K562 (cell line): ENCODE measurements at regions not wholly inside any gene's neighbourhood (a gene's known extent, or its start where the extent isn't known, plus 50 kb on each side); places are given as distances from the start of the nearest gene placed in this dataset.

Experiments used
- CTCF ChIP-seq, 3 experiments: IDR thresholded peaks in 2 of 3; conservative IDR thresholded peaks in 1 of 3; 2 replicates each; pipeline ENCODE4 v1.5.1; 2011 to 2012; ENCODE audit warnings: low read length in 3 of 3, mild to moderate bottlenecking in 3 of 3, control low read depth in 2 of 3, improper control_type of control experiment in 1 of 3, inconsistent platforms in 1 of 3, low read depth in 1 of 3, mixed read lengths in 1 of 3, moderate library complexity in 1 of 3; ENCODE audit not compliant: insufficient read depth in 2 of 3
- HNRNPK ChIP-seq: fragments of 200-400 bp; formaldehyde crosslinking; IDR thresholded peaks from one replicate; pipeline ENCODE4 v1.6.1; 2018; ENCODE audit warnings: mild to moderate bottlenecking, low read depth, low read length; ENCODE audit not compliant: poor library complexity, severe bottlenecking
- MAX ChIP-seq: sonication (generic); formaldehyde crosslinking; IDR thresholded peaks from 2 replicates; pipeline ENCODE4 v1.9.0; 2022; ENCODE audit warnings: mild to moderate bottlenecking, missing genetic modification reagents
- POLR2AphosphoS5 ChIP-seq: IDR thresholded peaks from 2 replicates; pipeline ENCODE4 v1.6.1; 2011; ENCODE audit warnings: mild to moderate bottlenecking, low read depth, low read length, moderate library complexity; ENCODE audit not compliant: control insufficient read depth, insufficient read depth
- RB1 ChIP-seq: fragments of 450-650 bp; IDR thresholded peaks from 2 replicates; pipeline ENCODE4 v1.6.1; 2017; ENCODE audit warnings: low read depth, mild to moderate bottlenecking
- TAF1 ChIP-seq: IDR thresholded peaks from 2 replicates; pipeline ENCODE4 v1.6.1; 2011; ENCODE audit warnings: mild to moderate bottlenecking, low read length, moderate library complexity; ENCODE audit not compliant: insufficient read depth, control insufficient read depth, severe bottlenecking; ENCODE audit errors: extremely low read depth
- TRIM24 ChIP-seq, 2 experiments: fragments of 450-650 bp; IDR thresholded peaks; 2 replicates each; pipeline ENCODE4 v1.6.1; 2016

GRCh38 chr3:59257506-59257905 is 207.7 kb upstream of the CFAP20DC start:
- TF ChIP-seq MAX (CRISPR knock-in tag) (no peak), POLR2AphosphoS5 (no peak), TRIM24 (IDR thresholded peaks at IDR 0.05) (no peak), RB1 (no peak), CTCF (IDR thresholded peaks at IDR 0.05 in 2 of 3, conservative IDR thresholded peaks at IDR 0.05 in 1 of 3; ENCODE audit: insufficient read depth in 2 of 3, low read depth in 1 of 3, low read length in 3 of 3) (no peak), HNRNPK (no peak), TAF1 (no peak)
